ENCODE measurements at regions not wholly inside any gene's neighbourhood (a gene's known extent, or its start where the extent isn't known, plus 50 kb on each side); places are given as distances from the start of the nearest gene placed in this dataset.
"Not testable (repeated sequence)": the region's sequence is repeated elsewhere in the genome, so short reads cannot be mapped to it uniquely, and the experiment has no call there.

GRCh38 chr9:33695856-33696255, 99.5 kb upstream of the PRSS3 start:
- no peak for DNase-seq

GRCh38 chr9:33697171-33697570, 98.2 kb upstream of the PRSS3 start:
- DNase-seq = no peak

GRCh38 chr9:33698267-33698666, 97.1 kb upstream of the PRSS3 start:
- DNase-seq = no peak

DNA sequence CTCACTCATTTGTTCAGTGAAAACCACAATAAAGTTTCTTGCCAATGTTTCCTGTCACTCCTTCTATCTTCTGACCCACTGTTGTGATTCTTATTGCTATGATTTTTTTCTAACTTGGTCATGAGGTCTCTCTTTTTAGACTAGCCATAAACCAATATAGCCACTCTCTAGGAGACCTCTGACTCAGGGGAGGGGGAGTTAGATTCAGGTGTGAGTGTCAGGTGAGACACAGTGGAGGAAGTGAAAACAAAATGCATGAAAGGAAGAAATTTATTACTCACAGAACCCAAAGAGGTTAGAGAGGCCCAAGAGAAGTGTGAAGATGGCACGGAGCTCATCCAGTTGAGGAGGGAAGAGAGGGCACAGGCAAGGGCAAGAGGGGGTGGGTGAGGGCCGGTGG, 94.4 kb upstream of the PRSS3 start:
- DNase-seq = not testable (repeated sequence)

- no peak for DNase-seq
Observed at GRCh38 chr9:33703430-33704102, 91.8 kb upstream of the PRSS3 start.

- DNase-seq = not testable (repeated sequence)
Observed at GRCh38 chr9:33705440-33705839, 89.9 kb upstream of the PRSS3 start.

DNA sequence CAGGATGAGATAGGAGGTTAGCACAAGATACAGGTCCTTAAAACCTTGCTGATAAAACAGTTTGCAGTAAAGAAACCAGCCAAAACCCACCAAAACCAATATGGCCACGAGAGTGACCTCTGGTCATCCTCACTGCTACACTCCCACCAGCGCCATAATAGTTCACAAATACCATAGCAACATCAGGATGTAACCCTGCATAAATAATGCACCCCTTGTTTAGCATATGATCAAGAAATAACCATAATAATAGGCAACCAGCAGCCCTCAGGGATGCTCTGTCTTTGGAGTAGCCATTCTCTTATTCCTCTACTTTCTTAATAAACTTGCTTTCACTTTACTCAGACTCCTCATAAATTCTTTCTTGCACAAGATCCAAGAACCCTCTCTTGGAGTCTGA, 86.9 kb upstream of the PRSS3 start:
- no peak for DNase-seq

DNA sequence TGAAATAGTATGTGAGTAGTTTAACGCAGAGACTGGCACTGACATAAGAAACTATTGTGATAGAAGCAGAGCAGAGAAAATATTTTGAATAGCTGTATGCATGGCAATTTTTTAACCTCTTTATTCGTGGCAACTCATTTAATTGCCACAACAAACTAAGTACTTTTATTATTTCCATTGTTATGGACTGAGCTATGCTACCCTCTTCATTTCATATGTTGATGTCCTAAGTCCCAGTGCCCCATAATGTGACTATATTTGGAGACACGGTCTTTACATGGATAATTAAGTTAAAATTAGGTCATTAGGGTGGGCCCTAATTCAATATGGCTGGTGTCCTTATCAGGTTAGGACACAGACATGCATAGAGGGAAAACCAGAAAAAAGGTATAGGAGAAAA, 86.1 kb upstream of the PRSS3 start:
- no peak for DNase-seq

DNA sequence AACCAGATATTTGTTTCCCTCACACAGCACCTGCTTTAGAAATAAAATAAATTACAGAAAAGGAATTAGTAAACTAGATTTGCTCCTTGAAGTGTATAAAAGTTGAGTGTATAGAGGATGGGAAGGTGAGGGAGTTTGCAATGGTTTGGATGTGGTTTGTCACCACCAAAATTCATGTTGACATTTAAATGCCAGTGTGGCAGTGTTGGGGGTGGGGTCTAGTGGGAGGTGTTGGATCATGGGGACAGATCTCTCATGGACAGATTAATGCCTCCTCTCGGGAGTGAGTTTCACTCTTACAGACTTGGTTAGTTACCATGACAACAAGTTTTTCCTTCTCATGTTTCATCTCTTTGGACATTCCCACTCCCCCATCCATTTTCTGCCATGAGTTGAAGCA, 83.9 kb upstream of the PRSS3 start:
- DNase-seq = not testable (repeated sequence)

- no peak for DNase-seq
Observed at GRCh38 chr9:33714989-33715388, 80.4 kb upstream of the PRSS3 start.

- DNase-seq = no peak
Observed at GRCh38 chr9:33718987-33719386, 76.4 kb upstream of the PRSS3 start.

DNA sequence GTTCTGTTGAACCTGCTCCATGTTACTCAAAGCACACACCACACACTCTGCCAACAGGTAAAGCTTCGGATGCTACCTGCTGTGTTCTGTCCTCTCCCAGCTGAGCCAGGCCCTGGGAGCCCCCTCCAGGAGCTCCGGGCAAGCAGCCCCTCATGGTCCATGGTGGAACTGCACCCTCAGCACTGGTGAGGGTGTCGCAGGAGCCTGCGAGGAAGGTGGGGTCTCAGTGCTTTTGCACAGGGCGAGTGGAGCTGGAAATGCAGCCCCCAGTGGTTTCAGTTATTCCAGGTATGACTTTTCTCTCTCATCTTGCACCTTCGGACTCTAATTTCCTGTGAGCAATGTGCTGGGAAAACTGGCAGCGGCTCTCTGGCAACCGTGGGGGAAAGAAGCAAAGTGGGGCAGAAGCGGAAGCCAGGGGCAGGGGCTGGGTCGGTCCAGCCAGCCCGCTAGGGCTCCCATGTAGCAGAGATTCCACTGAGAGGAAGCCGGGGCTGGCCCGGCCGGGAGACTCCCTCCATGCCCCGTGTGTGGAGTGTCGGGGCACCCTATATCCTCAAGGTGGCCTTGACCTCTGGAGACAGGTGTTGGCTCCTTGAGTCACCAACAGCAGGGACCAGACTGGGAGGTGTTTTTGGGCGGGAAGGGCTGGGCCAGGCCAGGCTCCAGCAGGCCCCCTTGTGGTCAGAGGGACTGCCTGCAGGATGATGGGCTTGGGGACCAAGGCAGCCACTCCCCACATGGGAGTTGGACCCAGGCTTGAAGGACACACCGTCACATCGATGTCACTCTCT, 75.6 kb upstream of the PRSS3 start:
- DNase-seq = no peak

DNA sequence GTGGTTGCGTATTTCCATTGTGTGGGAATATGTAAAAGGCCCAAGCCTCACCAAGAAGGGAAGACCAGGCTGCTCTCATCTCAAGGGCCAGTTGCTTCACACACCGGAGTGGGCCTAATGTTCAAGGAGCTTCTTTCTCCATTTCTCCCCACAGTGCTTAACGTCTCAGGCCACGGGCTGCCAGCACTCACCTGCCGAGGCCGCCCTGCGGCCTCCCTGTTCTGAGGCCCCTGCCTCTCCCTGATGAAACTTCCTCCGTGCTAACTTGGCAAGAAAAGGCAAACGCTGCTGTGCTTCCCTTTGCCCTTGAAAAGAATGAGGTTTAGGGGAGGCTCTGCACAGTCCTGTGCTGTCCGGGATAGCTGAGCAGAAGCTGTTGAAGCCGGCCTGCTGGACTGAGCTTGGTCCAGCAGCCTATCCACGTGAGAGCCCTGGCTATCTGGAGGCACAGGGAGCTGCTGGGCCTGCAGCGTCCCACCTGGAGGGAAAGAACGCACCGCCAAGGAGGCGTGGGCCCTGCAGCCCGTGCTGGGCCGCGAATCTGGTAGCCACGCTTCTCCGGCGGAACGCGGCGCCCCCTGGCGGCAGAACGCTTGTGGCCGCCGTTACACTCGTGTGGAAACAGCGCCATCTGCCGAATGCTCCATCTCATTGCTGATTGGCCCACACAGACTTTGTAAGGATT, 73.5 kb upstream of the PRSS3 start:
- peak; percentile 80 for DNase-seq

- DNase-seq = no peak
Observed at GRCh38 chr9:33722359-33722675, 73.0 kb upstream of the PRSS3 start.

DNA sequence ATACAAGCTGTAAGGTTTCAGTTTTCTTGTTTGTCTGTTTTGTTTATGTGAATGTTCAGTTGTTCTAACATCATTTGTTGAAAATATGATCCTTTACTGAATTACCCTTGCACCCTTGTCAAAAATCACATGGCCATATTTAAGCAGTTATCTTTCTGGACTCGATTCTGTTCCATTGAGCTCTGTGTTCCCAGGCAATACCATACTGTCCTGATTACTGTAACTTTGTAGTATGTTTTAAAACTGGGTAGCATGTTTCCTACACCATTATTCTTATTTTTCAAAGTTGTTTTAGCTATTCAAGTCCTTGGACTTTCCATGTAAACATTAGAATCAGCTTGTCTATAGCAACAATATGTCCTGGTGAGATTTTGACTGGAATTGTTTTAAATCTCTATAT, 66.7 kb upstream of the PRSS3 start:
- no peak for DNase-seq

- no peak for DNase-seq
Observed at GRCh38 chr9:33731142-33731541, 64.2 kb upstream of the PRSS3 start.

- DNase-seq = no peak
Observed at GRCh38 chr9:33731625-33732024, 63.7 kb upstream of the PRSS3 start.

DNA sequence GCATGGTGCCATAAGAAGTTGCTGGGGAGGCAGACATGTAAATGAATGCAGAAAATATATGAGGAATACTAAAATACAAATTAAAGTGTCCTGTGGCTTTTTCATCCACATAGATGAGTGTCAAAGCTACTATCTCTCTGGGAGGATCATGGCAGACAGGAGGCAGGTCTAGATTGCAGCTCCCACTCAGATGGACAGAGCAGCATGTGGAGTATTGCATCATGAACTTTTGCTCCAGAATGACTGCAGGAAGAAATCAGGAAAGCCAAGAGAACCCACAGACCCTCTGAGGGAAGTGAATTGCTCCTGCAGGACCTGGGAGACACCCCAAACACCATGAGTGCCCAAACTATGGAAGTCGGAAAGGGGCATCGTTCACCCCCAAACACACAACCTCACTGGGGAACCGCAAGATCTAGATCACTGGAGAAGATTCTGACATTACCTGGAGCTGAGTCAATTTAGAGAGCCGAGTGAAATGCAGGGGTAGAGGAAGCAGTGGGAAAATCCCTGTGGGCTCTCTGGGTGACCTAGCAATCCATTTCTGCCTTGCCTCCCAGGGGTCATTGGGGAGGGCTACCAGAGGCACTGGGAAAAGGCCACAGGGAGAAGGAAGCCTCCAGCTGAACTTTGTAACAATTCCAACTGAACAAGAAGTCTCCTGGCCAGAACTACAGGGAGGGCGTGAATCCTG, 61.0 kb upstream of the PRSS3 start:
- not testable (repeated sequence) for DNase-seq

- not testable (repeated sequence) for DNase-seq
Observed at GRCh38 chr9:33734941-33735835, 60.2 kb upstream of the PRSS3 start.

DNA sequence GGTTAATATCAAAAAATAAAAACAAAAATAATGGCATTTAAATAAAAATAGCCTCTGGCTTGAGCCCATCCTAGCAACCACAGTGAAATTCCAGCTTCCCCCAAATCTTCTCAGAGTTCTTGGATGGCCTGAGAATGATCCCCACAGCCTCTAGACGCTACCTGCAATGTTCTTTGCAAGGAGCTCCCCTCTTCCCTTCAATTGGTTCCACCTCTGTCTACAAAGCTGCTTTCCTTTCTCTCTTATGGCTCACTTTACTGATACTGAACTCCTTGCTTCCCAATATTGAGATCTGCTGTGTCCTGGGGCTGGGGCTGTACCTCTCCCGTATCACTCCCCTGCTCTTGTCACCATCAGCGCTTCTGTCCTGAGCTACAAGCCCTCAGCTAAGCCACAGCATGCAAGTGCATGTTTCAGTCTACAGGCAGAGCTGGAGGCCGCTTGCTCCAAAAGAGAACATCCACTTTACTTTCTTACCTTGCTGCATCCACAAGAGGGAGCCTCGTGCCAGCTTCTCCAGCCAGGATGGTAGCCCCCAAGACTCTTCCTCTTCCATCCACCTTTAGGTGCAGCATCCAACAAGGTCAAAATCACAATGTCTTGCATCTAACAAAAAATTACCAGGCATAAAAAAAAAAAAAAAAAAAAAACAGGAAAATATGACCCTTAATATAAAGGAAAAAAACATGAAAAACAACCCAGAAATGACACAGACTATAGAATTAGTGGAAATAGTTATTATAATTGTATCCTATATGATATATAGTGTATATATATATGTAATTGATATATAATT, 57.4 kb upstream of the PRSS3 start:
- peak; percentile 20 for DNase-seq

- no peak for DNase-seq
Observed at GRCh38 chr9:33739398-33739797, 56.0 kb upstream of the PRSS3 start.

GRCh38 chr9:33740075-33740474, 55.3 kb upstream of the PRSS3 start:
- DNase-seq = no peak

Data from NCI-H1694 (cell line).